Mammary epithelial cell (primary cell): ENCODE measurements at regions not wholly inside any gene's neighbourhood (a gene's known extent, or its start where the extent isn't known, plus 50 kb on each side); places are given as distances from the start of the nearest gene placed in this dataset.
"Not testable (repeated sequence)": the region's sequence is repeated elsewhere in the genome, so short reads cannot be mapped to it uniquely, and the experiment has no call there.

Source experiments
- CTCF ChIP-seq, 2 donors: IDR thresholded peaks in 1 of 2; conservative IDR thresholded peaks in 1 of 2; 2 replicates each; pipeline ENCODE4 v1.5.1; 2011 to 2012; ENCODE audit warnings: inconsistent platforms in 2 of 2, low read length in 2 of 2, mild to moderate bottlenecking in 2 of 2, control low read depth in 1 of 2, low read depth in 1 of 2; ENCODE audit not compliant: insufficient read depth in 1 of 2; ENCODE audit errors: extremely low read depth in 1 of 2
- EZH2 ChIP-seq: IDR thresholded peaks from 2 replicates; pipeline ENCODE4 v1.6.1; 2012; ENCODE audit warnings: low read length, inconsistent platforms, borderline replicate concordance

- TF ChIP-seq CTCF (conservative IDR thresholded peaks at IDR 0.05 in 1 of 2, IDR thresholded peaks at IDR 0.05 in 1 of 2; ENCODE audit: extremely low read depth in 1 of 2, insufficient read depth in 1 of 2, low read depth in 1 of 2, low read length in 2 of 2); EZH2: not testable (repeated sequence)
Observed at GRCh38 chr14:38062223-38062622, 145.5 kb upstream of the SSTR1 start.
